ENCODE measurements at regions not wholly inside any gene's neighbourhood (a gene's known extent, or its start where the extent isn't known, plus 50 kb on each side); places are given as distances from the start of the nearest gene placed in this dataset.
A peak's percentile ranks its signal among the peaks of the same experiment; 100 is the strongest.

- no peak for TF ChIP-seq CTCF (IDR thresholded peaks at IDR 0.05)
- TF ChIP-seq POLR2A (IDR thresholded peaks at IDR 0.05) = no peak
- TF ChIP-seq POLR2AphosphoS5 (IDR thresholded peaks at IDR 0.05) = peak; percentile 37 to 88 (median 60)
- TF ChIP-seq EP300 (IDR thresholded peaks at IDR 0.05) = no peak
These were observed 55.9 kb upstream of the STXBP1 start for GRCh38 chr9:127555840-127556820.
